HUES64 (cell line): ENCODE measurements at regions not wholly inside any gene's neighbourhood (a gene's known extent, or its start where the extent isn't known, plus 50 kb on each side); places are given as distances from the start of the nearest gene placed in this dataset.

ENCODE experiments used
- H3K27ac ChIP-seq: 2 replicates; pipeline ENCODE4 v1.7.0; 2013; ENCODE audit warnings: low read depth, low read length, inconsistent platforms
- H3K27me3 ChIP-seq: 2 replicates; pipeline ENCODE4 v1.6.1; 2013; ENCODE audit warnings: mild to moderate bottlenecking, low read length; ENCODE audit not compliant: insufficient read depth
- H3K36me3 ChIP-seq: 2 replicates; pipeline ENCODE4 v1.6.1; 2013; ENCODE audit warnings: mild to moderate bottlenecking, low read length; ENCODE audit not compliant: insufficient read depth
- H3K4me1 ChIP-seq: 2 replicates; pipeline ENCODE4 v1.6.1; 2013; ENCODE audit warnings: mild to moderate bottlenecking, low read length, moderate library complexity; ENCODE audit not compliant: insufficient read depth
- H3K4me3 ChIP-seq: 2 replicates; pipeline ENCODE4 v1.5.1; 2013; ENCODE audit warnings: mild to moderate bottlenecking, low read length, moderate library complexity
- H3K9ac ChIP-seq: 2 replicates; pipeline ENCODE4 v1.6.1; 2013; ENCODE audit warnings: mild to moderate bottlenecking, low read depth, low read length
- H3K9me3 ChIP-seq: 2 replicates; pipeline ENCODE4 v1.6.1; 2013; ENCODE audit warnings: low read depth, low read length; ENCODE audit not compliant: insufficient read depth
- WGBS: fragments of 150-250, 120-280 bp; methylation state at CpG from one replicate; pipeline ENCODE4 v1.1.7; 2013; ENCODE audit warnings: missing lambda C conversion rate; 5-methylcytosine and 5-hydroxymethylcytosine counted together

GRCh38 chr10:52986125-52986524, 213.5 kb upstream of the MBL2 start:
- peaks cover 4% of the 10 kb centered on the region; the same call in 1 of the 2 replicates for H3K9me3 ChIP-seq

GRCh38 chr10:52984169-52984568, 211.6 kb upstream of the MBL2 start:
- H3K4me1 ChIP-seq: no peaks in the 10 kb centered on the region
- no peak overlapping the region for H3K9ac ChIP-seq
- no peaks in the 10 kb centered on the region for H3K9me3 ChIP-seq
- no peak overlapping the region for H3K27ac ChIP-seq
- H3K4me3 ChIP-seq: no peak overlapping the region
- no peaks in the 10 kb centered on the region for H3K36me3 ChIP-seq
- H3K27me3 ChIP-seq: no peaks in the 10 kb centered on the region

More at GRCh38 chr10:52986125-52986524, 213.5 kb upstream of the MBL2 start:
- H3K4me1 ChIP-seq: no peaks in the 10 kb centered on the region
- no peak overlapping the region for H3K9ac ChIP-seq
- WGBS: 94% methylated on average over 2 of the region's 2 CpGs
- no peaks in the 10 kb centered on the region for H3K27me3 ChIP-seq
- no peaks in the 10 kb centered on the region for H3K36me3 ChIP-seq
- no peak overlapping the region for H3K27ac ChIP-seq
- no peak overlapping the region for H3K4me3 ChIP-seq

- H3K27ac ChIP-seq: no peak overlapping the region
- no peak overlapping the region for H3K4me3 ChIP-seq
- 98% methylated on average over 3 of the region's 3 CpGs for WGBS
- no peaks in the 10 kb centered on the region; the same call in 1 of the 2 replicates for H3K9me3 ChIP-seq
- H3K4me1 ChIP-seq: no peaks in the 10 kb centered on the region
- no peaks in the 10 kb centered on the region for H3K27me3 ChIP-seq
- H3K9ac ChIP-seq: no peak overlapping the region
- H3K36me3 ChIP-seq: no peaks in the 10 kb centered on the region
These were observed 206.9 kb upstream of the MBL2 start for GRCh38 chr10:52979295-52979990.

- Histone ChIP-seq H3K9ac (no peak overlapping the region), H3K4me3 (no peak overlapping the region), H3K27me3 (no peaks in the 10 kb centered on the region), H3K36me3 (no peaks in the 10 kb centered on the region), H3K27ac (no peak overlapping the region), H3K4me1 (no peaks in the 10 kb centered on the region), H3K9me3 (peaks cover 16% of the 10 kb centered on the region)
- 100% methylated on average over 2 of the region's 2 CpGs for WGBS
These were observed 205.0 kb upstream of the MBL2 start for GRCh38 chr10:52977581-52977980.

- H3K36me3 ChIP-seq: no peaks in the 10 kb centered on the region
- H3K9me3 ChIP-seq: peaks cover 22% of the 10 kb centered on the region
- peak overlapping the region; percentile 52 for H3K9ac ChIP-seq
- no peaks in the 10 kb centered on the region for H3K27me3 ChIP-seq
- H3K4me3 ChIP-seq: no peak overlapping the region
- H3K27ac ChIP-seq: peak overlapping the region; percentile 86
- peaks cover 55% of the 10 kb centered on the region for H3K4me1 ChIP-seq
- WGBS: 70% methylated on average over 4 of the region's 4 CpGs
These were observed 195.5 kb upstream of the MBL2 start for GRCh38 chr10:52967806-52968795.

GRCh38 chr10:52966904-52967303, 194.3 kb upstream of the MBL2 start:
- 0 out of 2 replicates have a peak overlapping the region, but pooled peaks have one; percentile 4 for H3K9ac ChIP-seq
- peaks cover 55% of the 10 kb centered on the region for H3K4me1 ChIP-seq
- H3K9me3 ChIP-seq: peaks cover 10% of the 10 kb centered on the region
- 93% methylated on average over 1 of the region's 1 CpG for WGBS
- H3K36me3 ChIP-seq: no peaks in the 10 kb centered on the region
- H3K4me3 ChIP-seq: no peak overlapping the region
- peak overlapping the region; percentile 86 for H3K27ac ChIP-seq
- H3K27me3 ChIP-seq: no peaks in the 10 kb centered on the region

GRCh38 chr10:52965938-52966401, 193.4 kb upstream of the MBL2 start:
- no peaks in the 10 kb centered on the region for H3K36me3 ChIP-seq
- H3K4me3 ChIP-seq: no peak overlapping the region
- peak overlapping the region; percentile 94 for H3K27ac ChIP-seq
- 77% methylated on average over 6 of the region's 6 CpGs for WGBS
- peak overlapping the region; percentile 59; the same call in 1 of the 2 replicates for H3K9ac ChIP-seq
- H3K9me3 ChIP-seq: peaks cover under 1% of the 10 kb centered on the region; the same call in 1 of the 2 replicates
- no peaks in the 10 kb centered on the region for H3K27me3 ChIP-seq
- peaks cover 55% of the 10 kb centered on the region for H3K4me1 ChIP-seq

GRCh38 chr10:52965509-52965908, 192.9 kb upstream of the MBL2 start:
- Histone ChIP-seq H3K27ac (peak overlapping the region; percentile 94), H3K36me3 (no peaks in the 10 kb centered on the region), H3K27me3 (no peaks in the 10 kb centered on the region), H3K9ac (peak overlapping the region; percentile 59; the same call in 1 of the 2 replicates), H3K4me3 (no peak overlapping the region), H3K9me3 (no peaks in the 10 kb centered on the region), H3K4me1 (peaks cover 57% of the 10 kb centered on the region)
- 94% methylated on average over 3 of the region's 3 CpGs for WGBS

- no peak overlapping the region for H3K27ac ChIP-seq
- no peak overlapping the region for H3K4me3 ChIP-seq
- H3K4me1 ChIP-seq: peaks cover 27% of the 10 kb centered on the region
- no peaks in the 10 kb centered on the region for H3K36me3 ChIP-seq
- no peaks in the 10 kb centered on the region for H3K9me3 ChIP-seq
- 79% methylated on average over 2 of the region's 2 CpGs for WGBS
- H3K27me3 ChIP-seq: peaks cover 8% of the 10 kb centered on the region; the same call in 1 of the 2 replicates
- H3K9ac ChIP-seq: no peak overlapping the region
These were observed 188.7 kb upstream of the MBL2 start for GRCh38 chr10:52961323-52961722.

GRCh38 chr10:52959810-52960209, 187.2 kb upstream of the MBL2 start:
- Histone ChIP-seq H3K27ac (no peak overlapping the region), H3K4me3 (no peak overlapping the region), H3K36me3 (no peaks in the 10 kb centered on the region), H3K9ac (no peak overlapping the region), H3K4me1 (peaks cover 13% of the 10 kb centered on the region), H3K27me3 (peaks cover 8% of the 10 kb centered on the region; the same call in 1 of the 2 replicates), H3K9me3 (no peaks in the 10 kb centered on the region)
- WGBS: 20% methylated on average over 1 of the region's 2 CpGs

- H3K9me3 ChIP-seq: no peaks in the 10 kb centered on the region
- no peak overlapping the region for H3K27ac ChIP-seq
- no peak overlapping the region for H3K4me3 ChIP-seq
- H3K27me3 ChIP-seq: peaks cover 8% of the 10 kb centered on the region; the same call in 1 of the 2 replicates
- no peak overlapping the region for H3K9ac ChIP-seq
- 95% methylated on average over 5 of the region's 5 CpGs for WGBS
- no peaks in the 10 kb centered on the region for H3K36me3 ChIP-seq
- H3K4me1 ChIP-seq: peaks cover 18% of the 10 kb centered on the region
These were observed 184.3 kb upstream of the MBL2 start for GRCh38 chr10:52956861-52957260.
